Loucy (cell line): ENCODE measurements at regions not wholly inside any gene's neighbourhood (a gene's known extent, or its start where the extent isn't known, plus 50 kb on each side); places are given as distances from the start of the nearest gene placed in this dataset.
A peak's percentile ranks its signal among the peaks of the same experiment; 100 is the strongest.

Experiments used
- H2AFZ ChIP-seq: fragments of 200-600 bp; sonication (generic); 2 replicates; pipeline ENCODE4 v1.6.0; 2016; ENCODE audit warnings: antibody characterized with exemption, mild to moderate bottlenecking, low read length, moderate library complexity
- H3F3A ChIP-seq: fragments of 200-600 bp; 2 replicates; pipeline ENCODE4 v1.6.0; 2016; ENCODE audit warnings: antibody characterized with exemption, low read depth, mild to moderate bottlenecking
- H3K27me3 ChIP-seq: fragments of 200-600 bp; sonication (generic); 2 replicates; pipeline ENCODE4 v1.6.1; 2014; ENCODE audit warnings: low read length, mild to moderate bottlenecking; ENCODE audit not compliant: insufficient read depth, poor library complexity, severe bottlenecking
- H3K36me3 ChIP-seq: fragments of 200-600 bp; sonication (generic); 2 replicates; pipeline ENCODE4 v1.6.1; 2016; ENCODE audit warnings: low read length; ENCODE audit not compliant: insufficient read depth
- H3K4me1 ChIP-seq: fragments of 200-600 bp; sonication (generic); 2 replicates; pipeline ENCODE4 v1.5.1; 2014; ENCODE audit warnings: low read length, mild to moderate bottlenecking; ENCODE audit not compliant: insufficient read depth, poor library complexity, severe bottlenecking
- H3K4me2 ChIP-seq: fragments of 200-600 bp; sonication (generic); 2 replicates; pipeline ENCODE4 v1.6.0; 2014; ENCODE audit warnings: antibody characterized with exemption, low read length, low read depth, mild to moderate bottlenecking; ENCODE audit not compliant: poor library complexity, severe bottlenecking
- H3K4me3 ChIP-seq: fragments of 200-600 bp; sonication (generic); 2 replicates; pipeline ENCODE4 v1.5.1; 2014; ENCODE audit warnings: low read length, mild to moderate bottlenecking, mixed read lengths; ENCODE audit not compliant: poor library complexity, severe bottlenecking
- H3K79me2 ChIP-seq: fragments of 200-600 bp; sonication (generic); 2 replicates; pipeline ENCODE4 v1.6.1; 2014; ENCODE audit warnings: low read length; ENCODE audit not compliant: insufficient read depth
- H3K9ac ChIP-seq: fragments of 200-600 bp; sonication (generic); 2 replicates; pipeline ENCODE4 v1.6.0; 2014; ENCODE audit warnings: mild to moderate bottlenecking, low read depth, low read length, moderate library complexity; ENCODE audit not compliant: poor library complexity, severe bottlenecking
- H3K9me2 ChIP-seq: fragments of 200-600 bp; sonication (generic); replicated peaks from 2 replicates; pipeline ENCODE4 v1.6.1; 2016; ENCODE audit warnings: low read depth, low read length, mixed read lengths
- H3K9me3 ChIP-seq: fragments of 200-600 bp; sonication (generic); 2 replicates; pipeline ENCODE4 v1.6.1; 2014; ENCODE audit warnings: mild to moderate bottlenecking, antibody characterized with exemption, low read length, low read depth; ENCODE audit not compliant: insufficient read depth
- H4K20me1 ChIP-seq: fragments of 200-600 bp; sonication (generic); 2 replicates; pipeline ENCODE4 v1.6.0; 2014; ENCODE audit warnings: antibody characterized with exemption, low read length, mild to moderate bottlenecking; ENCODE audit not compliant: insufficient read depth, poor library complexity, severe bottlenecking
- EZH2phosphoT487 ChIP-seq: fragments of 200-600 bp; IDR thresholded peaks from 2 replicates; pipeline ENCODE4 v1.6.1; 2018; ENCODE audit warnings: antibody characterized with exemption, mild to moderate bottlenecking, moderate library complexity, borderline replicate concordance
- TF ChIP-seq, protein P1 (sequence below): fragments of 200-600 bp; sonication (generic); conservative IDR thresholded peaks from 2 replicates; pipeline ENCODE4 v1.5.1; 2014; ENCODE audit warnings: mild to moderate bottlenecking, antibody characterized with exemption, low read length

GRCh38 chr6:109257494-109257893 lies 124.8 kb downstream of the CD164 start:
- Histone ChIP-seq H3K79me2 (no peaks in the 10 kb centered on the region), H3K36me3 (no peaks in the 10 kb centered on the region), H3K27me3 (no peaks in the 10 kb centered on the region), H3F3A (no peaks in the 10 kb centered on the region), H3K4me2 (no peak overlapping the region), H3K4me3 (no peak overlapping the region), H3K4me1 (peaks cover 12% of the 10 kb centered on the region), H3K9me3 (no peaks in the 10 kb centered on the region), H3K9ac (no peak overlapping the region), H4K20me1 (no peaks in the 10 kb centered on the region), H2AFZ (no peak overlapping the region), H3K9me2 (no peaks in the 10 kb centered on the region)
- TF ChIP-seq, protein P1, sequence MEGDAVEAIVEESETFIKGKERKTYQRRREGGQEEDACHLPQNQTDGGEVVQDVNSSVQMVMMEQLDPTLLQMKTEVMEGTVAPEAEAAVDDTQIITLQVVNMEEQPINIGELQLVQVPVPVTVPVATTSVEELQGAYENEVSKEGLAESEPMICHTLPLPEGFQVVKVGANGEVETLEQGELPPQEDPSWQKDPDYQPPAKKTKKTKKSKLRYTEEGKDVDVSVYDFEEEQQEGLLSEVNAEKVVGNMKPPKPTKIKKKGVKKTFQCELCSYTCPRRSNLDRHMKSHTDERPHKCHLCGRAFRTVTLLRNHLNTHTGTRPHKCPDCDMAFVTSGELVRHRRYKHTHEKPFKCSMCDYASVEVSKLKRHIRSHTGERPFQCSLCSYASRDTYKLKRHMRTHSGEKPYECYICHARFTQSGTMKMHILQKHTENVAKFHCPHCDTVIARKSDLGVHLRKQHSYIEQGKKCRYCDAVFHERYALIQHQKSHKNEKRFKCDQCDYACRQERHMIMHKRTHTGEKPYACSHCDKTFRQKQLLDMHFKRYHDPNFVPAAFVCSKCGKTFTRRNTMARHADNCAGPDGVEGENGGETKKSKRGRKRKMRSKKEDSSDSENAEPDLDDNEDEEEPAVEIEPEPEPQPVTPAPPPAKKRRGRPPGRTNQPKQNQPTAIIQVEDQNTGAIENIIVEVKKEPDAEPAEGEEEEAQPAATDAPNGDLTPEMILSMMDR: no peak
- no peak for TF ChIP-seq EZH2phosphoT487

DNA sequence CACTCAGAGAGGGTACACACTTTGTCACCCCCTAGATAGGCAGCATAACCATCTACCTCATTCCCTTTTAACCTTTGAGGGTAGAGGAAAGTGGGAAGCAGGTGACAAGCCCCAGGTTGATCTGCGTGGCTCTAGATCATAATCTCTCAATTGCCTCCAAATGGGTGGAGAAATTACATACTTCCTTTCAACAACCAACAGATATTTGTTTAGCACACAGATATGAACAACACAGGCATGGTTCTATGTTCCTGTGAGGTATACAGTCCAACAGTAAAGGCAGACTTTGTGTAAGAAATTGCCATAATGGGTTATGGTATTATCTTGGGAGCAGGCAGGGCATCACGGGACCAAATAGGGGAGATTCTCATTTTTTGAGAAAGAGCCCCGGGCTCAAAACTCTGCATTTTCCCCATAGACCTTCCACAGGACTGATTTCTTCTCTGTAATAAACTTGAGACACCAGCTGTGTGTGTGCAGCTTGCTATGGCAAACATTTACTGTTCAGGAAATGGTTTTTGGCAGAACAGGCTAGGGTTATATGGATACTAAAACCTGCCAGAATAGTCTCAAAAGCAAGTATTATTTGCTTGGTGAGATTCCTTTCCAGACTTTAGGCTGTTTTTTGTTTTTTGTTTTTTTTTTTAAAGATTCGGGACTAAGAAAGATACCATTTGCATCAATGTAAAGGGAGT lies 126.2 kb downstream of the CD164 start:
- H3K9me2 ChIP-seq: no peaks in the 10 kb centered on the region
- H3K9me3 ChIP-seq: no peaks in the 10 kb centered on the region
- peak overlapping the region; percentile 44 for H3K4me2 ChIP-seq

DNA sequence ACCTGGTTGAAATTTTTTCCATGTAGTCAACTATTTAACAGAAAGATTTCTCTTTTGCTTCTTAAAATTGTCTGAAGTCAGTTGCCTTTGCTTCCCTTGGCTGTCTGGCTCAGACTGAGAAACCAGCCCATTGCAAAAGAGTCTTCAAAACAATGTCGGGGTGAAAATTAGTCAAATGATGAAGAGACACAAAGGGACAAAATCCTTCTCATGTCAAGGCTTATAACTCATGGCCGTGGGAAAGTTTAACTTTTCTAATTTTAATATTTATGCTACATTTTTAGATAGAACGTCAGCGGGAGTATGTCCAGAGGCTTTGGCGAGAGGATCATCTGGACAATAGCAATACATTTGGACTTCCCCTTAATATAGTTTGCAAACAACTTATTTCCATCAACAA lies 127.2 kb downstream of the CD164 start:
- Histone ChIP-seq H2AFZ (no peak overlapping the region), H3K79me2 (no peaks in the 10 kb centered on the region), H4K20me1 (no peaks in the 10 kb centered on the region), H3K4me1 (peaks cover 12% of the 10 kb centered on the region), H3K4me3 (no peak overlapping the region), H3K27me3 (no peaks in the 10 kb centered on the region), H3K36me3 (no peaks in the 10 kb centered on the region), H3K9me2 (no peaks in the 10 kb centered on the region), H3K9me3 (no peaks in the 10 kb centered on the region), H3F3A (no peaks in the 10 kb centered on the region), H3K9ac (no peak overlapping the region), H3K4me2 (no peak overlapping the region)
- no peak for TF ChIP-seq EZH2phosphoT487
- TF ChIP-seq, protein P1: no peak

More for the DNA sequence above, 126.2 kb downstream of the CD164 start:
- Histone ChIP-seq H2AFZ (peak overlapping the region; percentile 66), H3K36me3 (no peaks in the 10 kb centered on the region), H3K4me3 (peak overlapping the region; percentile 15), H4K20me1 (no peaks in the 10 kb centered on the region), H3K27me3 (no peaks in the 10 kb centered on the region), H3K9ac (no peak overlapping the region), H3F3A (no peaks in the 10 kb centered on the region), H3K79me2 (no peaks in the 10 kb centered on the region), H3K4me1 (peaks cover 12% of the 10 kb centered on the region)
- TF ChIP-seq, protein P1: no peak
